B cell (primary cell): ENCODE measurements at regions not wholly inside any gene's neighbourhood (a gene's known extent, or its start where the extent isn't known, plus 50 kb on each side); places are given as distances from the start of the nearest gene placed in this dataset.

Experiments used
- ATAC-seq: fragments of 200-7000 bp; cut with Tn5 transposase; one replicate; pipeline ENCODE4 v1.10.0; 2021; ENCODE audit warnings: low read depth, mild to moderate bottlenecking, moderate number of reproducible peaks, moderate library complexity
- CTCF ChIA-PET: fragments of 350-600 bp; sonication (Branson Sonifier 250); formaldehyde crosslinking; loops from one replicate; lab custom pipeline; 2021; ENCODE audit warnings: antibody characterized with exemption, inconsistent platforms; lab: Charles Lee
- POLR2A ChIA-PET: fragments of 350-600 bp; sonication (Branson Sonifier 250); formaldehyde crosslinking; loops from one replicate; lab custom pipeline; 2021; ENCODE audit warnings: antibody characterized with exemption; lab: Charles Lee
- DNase-seq: peaks from one replicate; pipeline ENCODE4 v3.0.0; 2013
- H2AFZ ChIP-seq: 2 replicates; pipeline ENCODE4 v1.6.1; 2012; ENCODE audit warnings: mild to moderate bottlenecking, low read depth, low read length; ENCODE audit not compliant: insufficient read depth, poor library complexity, severe bottlenecking
- H3K27ac ChIP-seq, 2 donors: 1 replicate in 1 of 2; 2 replicates in 1 of 2; pipeline ENCODE4 v1.5.1; 2012 to 2013; ENCODE audit warnings: low read length in 2 of 2, mild to moderate bottlenecking in 2 of 2, moderate library complexity in 1 of 2
- H3K27me3 ChIP-seq, 4 experiments: fragments of 200-600 bp in 1 of 4; sonication (generic) in 1 of 4; replicated peaks in 1 of 4; 1 replicate in 2 of 4; 2 replicates in 2 of 4; pipeline versions ENCODE4 v1.6.1 to v1.7.0; 2013 to 2016; ENCODE audit warnings: low read length in 3 of 4, mild to moderate bottlenecking in 2 of 4, mixed read lengths in 1 of 4, moderate library complexity in 1 of 4; ENCODE audit not compliant: insufficient read depth in 4 of 4, control insufficient read depth in 3 of 4; ENCODE audit errors: control extremely low read depth in 1 of 4
- H3K36me3 ChIP-seq, 2 experiments: replicated peaks in 1 of 2; 1 replicate in 1 of 2; 2 replicates in 1 of 2; pipeline versions ENCODE4 v1.6.1 to v1.7.1; 2013; ENCODE audit warnings: low read length in 1 of 2; ENCODE audit not compliant: insufficient read depth in 2 of 2, control insufficient read depth in 1 of 2; ENCODE audit errors: control extremely low read depth in 1 of 2, extremely low read depth in 1 of 2
- H3K4me1 ChIP-seq, 2 donors: fragments of 200-600 bp in 1 of 2; sonication (generic) in 1 of 2; 1 replicate in 1 of 2; 2 replicates in 1 of 2; pipeline versions ENCODE4 v1.5.1 to v1.6.1; 2013 to 2017; ENCODE audit warnings: low read length in 2 of 2; ENCODE audit not compliant: control insufficient read depth in 2 of 2, insufficient read depth in 2 of 2
- H3K4me2 ChIP-seq: replicated peaks from 2 replicates; pipeline ENCODE3; 2012; ENCODE audit warnings: mild to moderate bottlenecking, low read depth, low read length; ENCODE audit not compliant: poor library complexity, severe bottlenecking
- H3K4me3 ChIP-seq, 5 experiments: fragments of 200-600 bp in 1 of 5; sonication (generic) in 1 of 5; 1 replicate in 3 of 5; 2 replicates in 2 of 5; pipeline versions ENCODE4 v1.5.1 to v1.7.0; 2011 to 2016; ENCODE audit warnings: low read length in 4 of 5, mild to moderate bottlenecking in 4 of 5, low read depth in 2 of 5, control low read depth in 1 of 5, moderate library complexity in 1 of 5; ENCODE audit not compliant: insufficient read depth in 1 of 5; ENCODE audit errors: control extremely low read depth in 1 of 5, extremely low read depth in 1 of 5
- H3K79me2 ChIP-seq: fragments of 200-600 bp; sonication (generic); one replicate; pipeline ENCODE4 v1.6.0; 2016; ENCODE audit warnings: low read length; ENCODE audit not compliant: control insufficient read depth, insufficient read depth
- H3K9ac ChIP-seq: fragments of 200-600 bp; sonication (generic); 2 replicates; pipeline ENCODE4 v1.6.1; 2017; ENCODE audit warnings: mild to moderate bottlenecking, low read length, moderate library complexity
- H3K9me3 ChIP-seq, 3 donors: one replicate each; pipeline versions ENCODE4 v1.6.1 to v1.7.1; 2013; ENCODE audit warnings: low read length in 2 of 3; ENCODE audit not compliant: control insufficient read depth in 2 of 3, insufficient read depth in 1 of 3; ENCODE audit errors: control extremely low read depth in 1 of 3
- H4K20me1 ChIP-seq: 2 replicates; pipeline ENCODE4 v1.6.0; 2012; ENCODE audit warnings: mild to moderate bottlenecking, low read length; ENCODE audit not compliant: insufficient read depth, control insufficient read depth, poor library complexity, severe bottlenecking
- H3K27ac Mint-ChIP-seq: one replicate; pipeline ENCODE4 v1.8.0; 2021; ENCODE audit warnings: mixed read lengths
- H3K27me3 Mint-ChIP-seq: one replicate; pipeline ENCODE4 v1.8.0; 2021; ENCODE audit warnings: mixed read lengths
- H3K4me1 Mint-ChIP-seq: one replicate; pipeline ENCODE4 v1.8.0; 2021; ENCODE audit warnings: mixed read lengths
- H3K4me3 Mint-ChIP-seq: one replicate; pipeline ENCODE4 v1.8.0; 2021; ENCODE audit warnings: mixed read lengths
- H3K9me3 Mint-ChIP-seq: one replicate; pipeline ENCODE4 v1.8.0; 2022; ENCODE audit warnings: mixed read lengths; ENCODE audit not compliant: insufficient read depth
- EZH2 ChIP-seq: IDR thresholded peaks from 2 replicates; pipeline ENCODE4 v1.6.1; 2012; ENCODE audit warnings: borderline replicate concordance, low read depth, mild to moderate bottlenecking, moderate library complexity, low read length; ENCODE audit not compliant: insufficient read depth, poor library complexity, severe bottlenecking
- WGBS: methylation state at CpG from one replicate; pipeline ENCODE4 v1.1.5; 2013; ENCODE audit warnings: missing lambda C conversion rate; ENCODE audit not compliant: insufficient coverage; 5-methylcytosine and 5-hydroxymethylcytosine counted together
- intact Hi-C: fragments of 100-400 bp; cut with micrococcal nuclease; formaldehyde crosslinking; loops from one replicate; pipeline ENCODE4 v1.10.0; 2022
- TF ChIP-seq, protein P1 (sequence below): fragments of 200-600 bp; IDR thresholded peaks from one replicate; pipeline ENCODE4 v1.8.0; 2022; ENCODE audit warnings: antibody characterized with exemption, mild to moderate bottlenecking

DNA sequence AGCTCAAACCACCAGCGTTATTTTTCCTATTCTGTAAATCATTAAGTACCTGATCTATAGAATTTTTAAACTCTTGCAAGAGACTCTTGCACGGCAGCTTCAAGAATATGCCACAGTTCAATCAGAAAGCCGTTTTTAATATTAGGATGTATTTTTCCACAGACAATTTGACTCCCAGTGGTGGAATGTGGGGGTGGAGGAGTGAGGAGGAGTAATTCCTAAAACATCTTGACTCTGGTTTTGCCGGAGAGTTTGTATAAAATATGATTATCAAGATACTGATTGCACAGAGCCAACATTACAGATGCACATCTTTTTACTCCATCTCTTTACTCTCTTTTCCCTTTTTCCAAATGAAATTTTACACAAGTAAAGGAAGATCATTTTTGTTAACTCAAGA, 288.3 kb downstream of the ENC1 start:
- Histone ChIP-seq H2AFZ (no peak overlapping the region), H4K20me1 (no peaks in the 10 kb centered on the region), H3K27me3 (no peaks in the 10 kb centered on the region), H3K4me2 (no peak overlapping the region), H3K27ac (no peak overlapping the region), H3K9me3 (peaks cover 0 to 2% (median 0%) of the 10 kb centered on the region in 3 donors), H3K4me1 (no peaks in the 10 kb centered on the region), H3K9ac (no peak overlapping the region), H3K36me3 (no peaks in the 10 kb centered on the region), H3K4me3 (no peak overlapping the region), H3K79me2 (no peaks in the 10 kb centered on the region)
- WGBS: no CpG with 5 or more reads among the region's 4 CpGs
- TF ChIP-seq EZH2: no peak
- TF ChIP-seq, protein P1, sequence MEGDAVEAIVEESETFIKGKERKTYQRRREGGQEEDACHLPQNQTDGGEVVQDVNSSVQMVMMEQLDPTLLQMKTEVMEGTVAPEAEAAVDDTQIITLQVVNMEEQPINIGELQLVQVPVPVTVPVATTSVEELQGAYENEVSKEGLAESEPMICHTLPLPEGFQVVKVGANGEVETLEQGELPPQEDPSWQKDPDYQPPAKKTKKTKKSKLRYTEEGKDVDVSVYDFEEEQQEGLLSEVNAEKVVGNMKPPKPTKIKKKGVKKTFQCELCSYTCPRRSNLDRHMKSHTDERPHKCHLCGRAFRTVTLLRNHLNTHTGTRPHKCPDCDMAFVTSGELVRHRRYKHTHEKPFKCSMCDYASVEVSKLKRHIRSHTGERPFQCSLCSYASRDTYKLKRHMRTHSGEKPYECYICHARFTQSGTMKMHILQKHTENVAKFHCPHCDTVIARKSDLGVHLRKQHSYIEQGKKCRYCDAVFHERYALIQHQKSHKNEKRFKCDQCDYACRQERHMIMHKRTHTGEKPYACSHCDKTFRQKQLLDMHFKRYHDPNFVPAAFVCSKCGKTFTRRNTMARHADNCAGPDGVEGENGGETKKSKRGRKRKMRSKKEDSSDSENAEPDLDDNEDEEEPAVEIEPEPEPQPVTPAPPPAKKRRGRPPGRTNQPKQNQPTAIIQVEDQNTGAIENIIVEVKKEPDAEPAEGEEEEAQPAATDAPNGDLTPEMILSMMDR: no peak
- Mint-ChIP-seq H3K4me1 (no peaks in the 10 kb centered on the region), H3K27ac (no peak overlapping the region), H3K27me3 (peaks cover 10% of the 10 kb centered on the region), H3K9me3 (no peaks in the 10 kb centered on the region), H3K4me3 (no peak overlapping the region)
- no peak for ATAC-seq
- POLR2A ChIA-PET: no interaction called here
- no peak for DNase-seq
- intact Hi-C loops: no loop called here
- CTCF ChIA-PET: no interaction called here

- Histone ChIP-seq H3K36me3 (no peaks in the 10 kb centered on the region), H3K4me1 (no peaks in the 10 kb centered on the region), H3K27ac (no peak overlapping the region), H3K9ac (no peak overlapping the region), H3K9me3 (no peaks in the 10 kb centered on the region), H3K27me3 (no peaks in the 10 kb centered on the region), H3K4me2 (no peak overlapping the region), H4K20me1 (no peaks in the 10 kb centered on the region), H3K4me3 (no peak overlapping the region), H3K79me2 (no peaks in the 10 kb centered on the region), H2AFZ (no peak overlapping the region)
- intact Hi-C loops: no loop called here
- no peak for DNase-seq
- Mint-ChIP-seq H3K4me3 (no peak overlapping the region), H3K4me1 (no peaks in the 10 kb centered on the region), H3K27ac (no peak overlapping the region), H3K9me3 (no peaks in the 10 kb centered on the region), H3K27me3 (peaks cover 8% of the 10 kb centered on the region)
- TF ChIP-seq, protein P1: no peak
- TF ChIP-seq EZH2: no peak
- no peak for ATAC-seq
- 88% methylated on average over 1 of the region's 5 CpGs for WGBS
- POLR2A ChIA-PET: no interaction called here
- CTCF ChIA-PET: no interaction called here
Observed at GRCh38 chr5:74342948-74343682, 297.4 kb downstream of the ENC1 start.
